OCI-LY1 (cell line): ENCODE measurements at regions not wholly inside any gene's neighbourhood (a gene's known extent, or its start where the extent isn't known, plus 50 kb on each side); places are given as distances from the start of the nearest gene placed in this dataset.

Source experiments
- H2AFZ ChIP-seq: fragments of 200-600 bp; sonication (generic), shearing (Covaris generic); 2 replicates; pipeline ENCODE4 v1.6.0; 2014; ENCODE audit warnings: antibody characterized with exemption, mild to moderate bottlenecking, low read length
- H3F3A ChIP-seq: fragments of 200-600 bp; sonication (generic), shearing (Covaris generic); 2 replicates; pipeline ENCODE4 v1.6.0; 2014; ENCODE audit warnings: mild to moderate bottlenecking, antibody characterized with exemption, low read length, moderate library complexity; ENCODE audit not compliant: insufficient read depth
- H3K27ac ChIP-seq: fragments of 200-600 bp; sonication (generic); 2 replicates; pipeline ENCODE4 v1.5.1; 2014; ENCODE audit warnings: low read length, mixed run types, mild to moderate bottlenecking, low read depth; ENCODE audit not compliant: poor library complexity, severe bottlenecking
- H3K27me3 ChIP-seq: fragments of 200-600 bp; sonication (generic); 2 replicates; pipeline ENCODE4 v1.6.0; 2014; ENCODE audit warnings: antibody characterized with exemption, mild to moderate bottlenecking, low read length, moderate library complexity; ENCODE audit not compliant: insufficient read depth
- H3K36me3 ChIP-seq: fragments of 200-600 bp; sonication (generic); 2 replicates; pipeline ENCODE4 v1.6.1; 2014; ENCODE audit warnings: mild to moderate bottlenecking, antibody characterized with exemption, low read length, moderate library complexity, mixed read lengths; ENCODE audit not compliant: insufficient read depth
- H3K4me1 ChIP-seq: fragments of 200-600 bp; sonication (generic); 2 replicates; pipeline ENCODE4 v1.5.1; 2014; ENCODE audit warnings: mild to moderate bottlenecking, low read length, moderate library complexity; ENCODE audit not compliant: insufficient read depth, severe bottlenecking
- H3K4me2 ChIP-seq: fragments of 200-600 bp; sonication (generic), shearing (Covaris generic); 2 replicates; pipeline ENCODE4 v1.6.1; 2014; ENCODE audit warnings: low read length
- H3K4me3 ChIP-seq: fragments of 200-600 bp; sonication (generic); 2 replicates; pipeline ENCODE4 v1.5.1; 2014; ENCODE audit warnings: low read length, low read depth, mild to moderate bottlenecking, mixed read lengths; ENCODE audit not compliant: poor library complexity, severe bottlenecking
- H3K79me2 ChIP-seq: fragments of 200-600 bp; shearing (Covaris generic); 2 replicates; pipeline ENCODE4 v1.6.1; 2016; ENCODE audit warnings: mixed run types, low read length, mixed read lengths; ENCODE audit not compliant: insufficient read depth
- H3K9ac ChIP-seq: fragments of 200-600 bp; sonication (generic), shearing (Covaris generic); 2 replicates; pipeline ENCODE4 v1.6.1; 2014; ENCODE audit warnings: mild to moderate bottlenecking, low read length, mixed read lengths
- H3K9me2 ChIP-seq: fragments of 200-600 bp; sonication (generic), shearing (Covaris generic); 2 replicates; pipeline ENCODE4 v1.6.1; 2014; ENCODE audit warnings: low read depth, mild to moderate bottlenecking, low read length, mixed read lengths
- H3K9me3 ChIP-seq: fragments of 200-600 bp; shearing (Covaris generic); 2 replicates; pipeline ENCODE4 v1.6.1; 2014; ENCODE audit warnings: low read length, mixed read lengths
- H4K20me1 ChIP-seq: fragments of 200-600 bp; sonication (generic), shearing (Covaris generic); 2 replicates; pipeline ENCODE4 v1.6.0; 2016; ENCODE audit warnings: mild to moderate bottlenecking, low read length; ENCODE audit not compliant: insufficient read depth
- EZH2 ChIP-seq: fragments of 200-600 bp; sonication (generic), shearing (Covaris generic); IDR thresholded peaks from 2 replicates; pipeline ENCODE4 v1.8.0; 2017; ENCODE audit warnings: borderline replicate concordance, mixed run types, mild to moderate bottlenecking, antibody characterized with exemption, low read length, moderate library complexity, mixed read lengths
- TF ChIP-seq, protein P1 (sequence below): fragments of 200-600 bp; sonication (generic), shearing (Covaris generic); IDR thresholded peaks from 2 replicates; pipeline ENCODE4 v1.5.1; 2017; ENCODE audit warnings: mild to moderate bottlenecking, antibody characterized with exemption, low read length, moderate library complexity, mixed read lengths

GRCh38 chr2:17086990-17087389 is 421.4 kb upstream of the CYRIA start:
- Histone ChIP-seq H3K36me3 (no peaks in the 10 kb centered on the region), H2AFZ (no peak overlapping the region)

DNA sequence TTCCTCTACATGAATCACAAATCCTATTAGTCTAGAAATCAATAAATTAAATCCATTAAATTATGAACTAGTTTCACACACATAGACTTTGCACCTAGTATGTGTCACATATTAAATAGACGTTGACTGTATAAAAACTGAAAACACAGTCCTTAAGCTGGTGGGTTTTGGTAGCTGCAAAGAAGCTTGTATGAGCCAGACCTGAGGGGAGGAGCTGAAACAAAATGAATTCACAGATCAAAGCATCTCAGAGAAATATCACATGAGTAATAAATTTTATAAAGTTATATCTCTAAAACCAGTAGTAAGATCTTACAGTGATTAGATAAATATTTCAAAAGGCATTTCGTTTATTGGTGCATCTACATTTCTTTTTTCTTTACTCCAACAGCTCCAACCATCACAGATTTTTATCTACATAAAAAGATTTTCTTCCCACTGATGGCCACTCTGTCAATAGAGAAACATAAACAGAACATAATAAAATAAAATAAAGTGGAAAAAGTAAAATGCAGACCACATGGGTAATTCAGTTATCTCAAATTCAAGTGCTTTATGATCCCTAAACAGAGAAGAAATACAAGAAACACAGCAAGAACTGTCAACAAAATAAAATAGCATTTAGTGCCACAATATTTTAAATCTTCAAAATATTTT is 420.0 kb upstream of the CYRIA start:
- H3K36me3 ChIP-seq = no peaks in the 10 kb centered on the region
- no peaks in the 10 kb centered on the region for H3K9me2 ChIP-seq
- no peak overlapping the region for H3K4me3 ChIP-seq
- H3K4me1 ChIP-seq = no peaks in the 10 kb centered on the region
- TF ChIP-seq, protein P1, sequence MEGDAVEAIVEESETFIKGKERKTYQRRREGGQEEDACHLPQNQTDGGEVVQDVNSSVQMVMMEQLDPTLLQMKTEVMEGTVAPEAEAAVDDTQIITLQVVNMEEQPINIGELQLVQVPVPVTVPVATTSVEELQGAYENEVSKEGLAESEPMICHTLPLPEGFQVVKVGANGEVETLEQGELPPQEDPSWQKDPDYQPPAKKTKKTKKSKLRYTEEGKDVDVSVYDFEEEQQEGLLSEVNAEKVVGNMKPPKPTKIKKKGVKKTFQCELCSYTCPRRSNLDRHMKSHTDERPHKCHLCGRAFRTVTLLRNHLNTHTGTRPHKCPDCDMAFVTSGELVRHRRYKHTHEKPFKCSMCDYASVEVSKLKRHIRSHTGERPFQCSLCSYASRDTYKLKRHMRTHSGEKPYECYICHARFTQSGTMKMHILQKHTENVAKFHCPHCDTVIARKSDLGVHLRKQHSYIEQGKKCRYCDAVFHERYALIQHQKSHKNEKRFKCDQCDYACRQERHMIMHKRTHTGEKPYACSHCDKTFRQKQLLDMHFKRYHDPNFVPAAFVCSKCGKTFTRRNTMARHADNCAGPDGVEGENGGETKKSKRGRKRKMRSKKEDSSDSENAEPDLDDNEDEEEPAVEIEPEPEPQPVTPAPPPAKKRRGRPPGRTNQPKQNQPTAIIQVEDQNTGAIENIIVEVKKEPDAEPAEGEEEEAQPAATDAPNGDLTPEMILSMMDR = no peak
- TF ChIP-seq EZH2 = no peak
- no peak overlapping the region for H3K9ac ChIP-seq
- H4K20me1 ChIP-seq = no peaks in the 10 kb centered on the region
- no peaks in the 10 kb centered on the region for H3F3A ChIP-seq
- no peak overlapping the region for H3K27ac ChIP-seq
- no peaks in the 10 kb centered on the region for H3K79me2 ChIP-seq
- H2AFZ ChIP-seq = no peak overlapping the region
- H3K9me3 ChIP-seq = no peaks in the 10 kb centered on the region
- no peak overlapping the region for H3K4me2 ChIP-seq
- H3K27me3 ChIP-seq = no peaks in the 10 kb centered on the region

More at GRCh38 chr2:17086990-17087389, 421.4 kb upstream of the CYRIA start:
- Histone ChIP-seq H3K4me1 (no peaks in the 10 kb centered on the region), H3K9me3 (no peaks in the 10 kb centered on the region), H3K9me2 (no peaks in the 10 kb centered on the region), H3F3A (no peaks in the 10 kb centered on the region), H3K4me3 (no peak overlapping the region), H3K79me2 (no peaks in the 10 kb centered on the region), H3K27me3 (no peaks in the 10 kb centered on the region), H3K4me2 (no peak overlapping the region), H3K9ac (no peak overlapping the region), H3K27ac (no peak overlapping the region), H4K20me1 (no peaks in the 10 kb centered on the region)
- TF ChIP-seq EZH2 = no peak
- TF ChIP-seq, protein P1 = no peak

GRCh38 chr2:17084877-17085276 is 419.2 kb upstream of the CYRIA start:
- H3K9me2 ChIP-seq = no peaks in the 10 kb centered on the region
- TF ChIP-seq, protein P1 = no peak
- TF ChIP-seq EZH2 = no peak
- H3F3A ChIP-seq = no peaks in the 10 kb centered on the region
- H3K79me2 ChIP-seq = no peaks in the 10 kb centered on the region
- H2AFZ ChIP-seq = no peak overlapping the region
- H3K9me3 ChIP-seq = no peaks in the 10 kb centered on the region
- H3K4me3 ChIP-seq = no peak overlapping the region
- H4K20me1 ChIP-seq = no peaks in the 10 kb centered on the region
- H3K27ac ChIP-seq = no peak overlapping the region
- no peaks in the 10 kb centered on the region for H3K4me1 ChIP-seq
- no peak overlapping the region for H3K9ac ChIP-seq
- no peaks in the 10 kb centered on the region for H3K36me3 ChIP-seq
- no peaks in the 10 kb centered on the region for H3K27me3 ChIP-seq
- no peak overlapping the region for H3K4me2 ChIP-seq
